LNCAP (cell line): ENCODE measurements at regions not wholly inside any gene's neighbourhood (a gene's known extent, or its start where the extent isn't known, plus 50 kb on each side); places are given as distances from the start of the nearest gene placed in this dataset.

Source experiments
- TF ChIP-seq, protein P1 (sequence below): fragments of 450-650 bp; IDR thresholded peaks from 2 replicates; pipeline ENCODE4 v1.5.1; 2017; ENCODE audit warnings: mild to moderate bottlenecking

DNA sequence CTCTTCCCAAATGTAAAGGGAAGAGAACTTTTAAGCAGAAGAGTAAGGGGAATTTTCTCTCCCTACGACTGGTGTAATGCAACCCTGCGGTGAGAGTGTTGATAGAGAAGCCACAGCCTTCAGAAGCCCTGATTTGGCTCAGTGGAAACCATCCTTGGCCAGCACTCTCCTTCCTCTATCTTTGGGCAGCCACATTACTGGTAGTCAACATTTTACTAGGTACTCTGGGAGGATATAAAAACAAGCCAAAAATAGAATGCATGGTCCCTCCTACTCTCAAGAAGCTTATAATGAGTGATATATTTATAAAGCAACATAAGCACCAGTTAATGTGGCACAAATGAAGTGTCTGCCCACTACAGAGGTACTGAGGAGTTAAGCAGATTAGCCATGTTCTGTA lies 201.8 kb upstream of the NCAM1 start:
- TF ChIP-seq, protein P1, sequence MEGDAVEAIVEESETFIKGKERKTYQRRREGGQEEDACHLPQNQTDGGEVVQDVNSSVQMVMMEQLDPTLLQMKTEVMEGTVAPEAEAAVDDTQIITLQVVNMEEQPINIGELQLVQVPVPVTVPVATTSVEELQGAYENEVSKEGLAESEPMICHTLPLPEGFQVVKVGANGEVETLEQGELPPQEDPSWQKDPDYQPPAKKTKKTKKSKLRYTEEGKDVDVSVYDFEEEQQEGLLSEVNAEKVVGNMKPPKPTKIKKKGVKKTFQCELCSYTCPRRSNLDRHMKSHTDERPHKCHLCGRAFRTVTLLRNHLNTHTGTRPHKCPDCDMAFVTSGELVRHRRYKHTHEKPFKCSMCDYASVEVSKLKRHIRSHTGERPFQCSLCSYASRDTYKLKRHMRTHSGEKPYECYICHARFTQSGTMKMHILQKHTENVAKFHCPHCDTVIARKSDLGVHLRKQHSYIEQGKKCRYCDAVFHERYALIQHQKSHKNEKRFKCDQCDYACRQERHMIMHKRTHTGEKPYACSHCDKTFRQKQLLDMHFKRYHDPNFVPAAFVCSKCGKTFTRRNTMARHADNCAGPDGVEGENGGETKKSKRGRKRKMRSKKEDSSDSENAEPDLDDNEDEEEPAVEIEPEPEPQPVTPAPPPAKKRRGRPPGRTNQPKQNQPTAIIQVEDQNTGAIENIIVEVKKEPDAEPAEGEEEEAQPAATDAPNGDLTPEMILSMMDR: no peak

DNA sequence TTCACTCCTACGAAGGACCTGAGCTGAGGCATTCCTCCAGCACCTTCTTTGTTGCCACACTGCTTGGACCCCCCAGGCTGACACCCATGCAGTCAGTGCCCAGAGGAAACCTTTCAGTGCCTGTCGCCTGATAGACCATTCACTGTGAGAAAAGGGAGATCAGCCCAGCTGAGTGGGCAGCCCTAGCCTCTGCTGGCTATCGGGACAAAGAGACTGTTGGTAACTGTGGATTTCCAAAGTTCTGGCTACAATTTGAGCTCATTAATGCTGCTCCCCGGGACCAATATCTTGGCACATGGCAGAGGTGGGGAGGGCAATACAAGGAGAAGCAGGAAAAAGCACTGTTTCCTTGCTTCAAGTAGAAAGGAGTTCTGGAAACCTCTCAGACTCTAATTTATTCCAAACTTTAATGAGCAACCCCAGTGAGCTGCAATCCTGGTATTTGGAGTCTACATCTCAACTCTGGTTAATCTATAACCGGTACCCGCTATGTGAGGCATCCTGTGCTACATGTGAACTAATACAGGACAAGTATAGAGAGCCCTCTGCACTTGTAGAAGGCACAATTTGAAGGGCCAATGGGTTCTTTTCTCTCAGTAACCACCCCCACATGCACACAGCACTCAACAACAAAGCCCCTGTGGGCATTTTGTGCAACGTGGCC lies 200.7 kb upstream of the NCAM1 start:
- TF ChIP-seq, protein P1: no peak

DNA sequence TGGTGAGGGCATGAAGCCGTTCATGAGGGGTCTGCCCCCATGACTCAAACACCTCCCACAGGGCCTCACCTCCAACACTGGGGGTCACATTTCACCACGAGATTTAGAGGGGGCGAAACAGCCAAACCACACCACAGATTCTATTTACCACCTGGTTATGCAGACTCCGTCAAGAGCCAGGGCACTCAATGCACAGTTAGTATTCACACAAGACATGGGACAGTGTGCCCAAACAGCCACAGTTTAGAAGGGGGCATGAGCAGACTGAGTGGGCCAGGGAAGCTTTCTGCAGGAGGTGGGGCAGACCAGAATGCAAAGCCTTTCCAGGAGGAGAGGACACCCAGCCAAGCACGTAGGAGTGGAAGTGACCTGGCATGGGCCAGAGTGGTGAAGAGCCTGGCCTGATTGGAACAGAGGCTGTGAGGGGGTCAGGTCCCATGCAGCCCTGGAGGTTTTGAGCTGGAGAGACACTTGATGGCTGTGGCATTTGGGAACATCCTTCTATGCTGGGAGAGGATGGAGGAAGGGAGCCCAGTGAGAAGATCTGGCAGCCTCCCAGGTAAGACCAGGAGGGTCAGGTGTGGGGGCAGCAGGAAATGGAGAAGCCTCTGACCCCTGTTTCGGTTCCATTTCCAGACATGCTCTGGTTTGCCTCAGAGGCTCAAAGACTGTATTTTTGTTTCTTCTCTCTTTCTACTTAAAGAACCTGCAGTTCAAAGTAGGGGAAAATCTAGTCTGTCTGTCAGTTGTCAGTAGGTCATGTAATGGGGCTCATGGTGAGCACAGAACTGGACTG lies 199.1 kb upstream of the NCAM1 start:
- TF ChIP-seq, protein P1: no peak

DNA sequence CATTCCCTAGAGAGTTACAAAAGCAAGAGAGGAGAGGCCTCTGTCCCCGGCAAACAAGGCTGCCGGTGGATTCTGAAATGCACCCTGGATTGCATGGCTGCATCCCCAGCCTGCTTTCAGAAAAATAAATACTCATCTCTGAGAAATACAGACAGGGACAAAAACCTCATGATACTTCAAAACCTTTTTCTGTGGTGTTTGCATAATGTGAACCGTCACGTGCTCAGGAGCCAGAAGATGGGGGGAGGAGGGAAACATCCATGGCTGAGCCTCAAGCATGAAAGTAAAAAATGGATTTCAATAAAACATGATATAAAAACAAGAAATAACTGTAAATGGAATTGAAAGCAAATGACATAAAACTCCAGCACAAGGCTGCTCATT lies 198.5 kb upstream of the NCAM1 start:
- TF ChIP-seq, protein P1: no peak

DNA sequence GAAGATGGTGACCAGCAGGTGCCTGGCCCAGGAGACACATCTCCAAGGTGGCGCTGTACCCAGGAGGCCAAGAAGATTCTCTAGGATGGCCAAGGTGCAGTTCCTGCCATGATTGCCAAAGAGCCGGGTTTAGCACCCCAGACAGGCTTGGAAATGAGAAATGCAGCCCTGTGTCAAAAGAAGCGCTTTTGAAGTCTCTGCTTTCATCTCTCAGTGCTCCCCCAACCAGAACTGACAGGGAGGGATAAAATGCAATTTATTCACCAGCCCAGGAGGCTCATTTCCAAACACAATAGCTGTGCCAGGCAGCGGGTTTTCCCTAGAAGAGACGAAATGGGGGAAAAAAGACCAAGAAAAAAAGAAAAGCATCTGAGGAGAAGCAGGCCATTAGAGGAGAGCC lies 195.9 kb upstream of the NCAM1 start:
- TF ChIP-seq, protein P1: no peak

DNA sequence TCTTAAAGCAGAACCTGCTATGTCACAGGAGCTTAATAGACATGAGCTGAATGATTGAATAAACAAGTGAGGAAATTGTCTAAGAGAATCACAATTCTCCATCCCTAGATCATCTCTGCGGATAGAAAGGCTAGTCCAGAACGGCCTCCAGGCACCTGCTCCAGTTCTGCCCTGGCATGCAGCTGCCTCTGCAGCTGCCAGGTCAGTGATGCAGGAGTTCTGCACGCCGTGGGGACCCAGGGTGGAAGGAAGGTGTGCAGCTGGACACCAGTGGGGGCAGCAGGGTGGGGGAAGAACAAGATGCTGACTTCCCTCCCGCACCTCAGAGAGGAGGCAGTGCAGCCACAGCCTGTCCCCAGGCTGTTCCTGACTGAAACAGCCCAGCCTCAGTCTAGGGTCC lies 192.1 kb upstream of the NCAM1 start:
- TF ChIP-seq, protein P1: no peak

DNA sequence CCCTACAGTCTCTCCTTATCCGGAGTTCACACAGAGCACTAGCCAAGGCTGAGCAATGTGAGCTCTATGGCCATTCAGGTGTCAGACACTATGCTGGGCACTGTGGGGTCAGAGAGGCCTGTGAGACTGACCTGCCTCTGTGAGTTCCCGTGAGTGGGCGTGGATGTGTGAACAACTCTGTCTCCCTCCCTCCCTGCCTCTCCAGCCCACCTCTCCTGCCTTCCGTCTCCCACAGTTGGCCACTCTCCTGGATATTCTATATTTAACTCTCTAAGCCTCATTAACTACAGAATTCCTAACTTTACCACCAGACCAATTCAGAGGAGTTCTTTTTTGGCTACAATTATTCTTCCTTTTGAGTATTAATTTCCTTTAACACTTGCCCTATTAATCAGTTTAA lies 191.6 kb upstream of the NCAM1 start:
- TF ChIP-seq, protein P1: no peak
